GM12874 (cell line): ENCODE measurements at regions not wholly inside any gene's neighbourhood (a gene's known extent, or its start where the extent isn't known, plus 50 kb on each side); places are given as distances from the start of the nearest gene placed in this dataset.

Experiments
- CTCF ChIP-seq: IDR thresholded peaks from 2 replicates; pipeline ENCODE4 v1.5.1; 2011; ENCODE audit warnings: low read depth, mild to moderate bottlenecking, control low read depth, low read length, moderate library complexity; ENCODE audit not compliant: insufficient read depth

- TF ChIP-seq CTCF: no peak
Observed at GRCh38 chr13:84399320-84400085, 517.2 kb upstream of the SLITRK1 start.

- no peak for TF ChIP-seq CTCF
Observed at GRCh38 chr13:84393981-84394625, 511.8 kb upstream of the SLITRK1 start.

- no peak for TF ChIP-seq CTCF
Observed at GRCh38 chr13:84380866-84381265, 498.6 kb upstream of the SLITRK1 start.

GRCh38 chr13:84377106-84377505 lies 494.8 kb upstream of the SLITRK1 start:
- TF ChIP-seq CTCF: no peak

GRCh38 chr13:84366506-84366905 lies 484.2 kb upstream of the SLITRK1 start:
- TF ChIP-seq CTCF: no peak

- TF ChIP-seq CTCF: no peak
Observed at GRCh38 chr13:84362777-84363176, 480.5 kb upstream of the SLITRK1 start.

- no peak for TF ChIP-seq CTCF
Observed at GRCh38 chr13:84360822-84361221, 478.5 kb upstream of the SLITRK1 start.
